Putamen (tissue), 1 donor: ENCODE measurements at regions not wholly inside any gene's neighbourhood (a gene's known extent, or its start where the extent isn't known, plus 50 kb on each side); places are given as distances from the start of the nearest gene placed in this dataset.
"Not testable (repeated sequence)": the region's sequence is repeated elsewhere in the genome, so short reads cannot be mapped to it uniquely, and the experiment has no call there.

Experiments used
- DNase-seq: peaks from one replicate; pipeline ENCODE4 v3.0.0-alpha.2; 2016; ENCODE audit warnings: low spot score

DNA sequence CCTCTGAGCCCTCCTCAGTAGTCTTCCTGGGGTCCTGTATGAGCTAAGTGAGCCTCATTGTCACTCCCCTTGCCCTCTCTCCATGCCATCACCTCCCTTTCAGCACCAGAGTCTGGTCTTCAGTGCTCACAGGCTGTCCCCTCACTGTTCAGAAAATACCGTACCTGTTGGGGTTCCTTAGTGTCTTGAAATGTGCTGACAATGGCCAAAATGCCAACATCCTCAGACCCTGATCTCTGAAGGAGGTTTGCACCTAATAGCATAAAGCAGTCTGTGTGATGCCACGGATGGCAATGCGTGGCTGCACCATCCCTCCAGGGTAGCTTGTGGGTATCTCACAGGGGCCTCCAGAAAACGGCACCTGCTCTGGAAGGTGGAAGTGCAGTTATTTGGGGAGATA lies 301.0 kb upstream of the TLE3 start:
- DNase-seq, result no peak

- DNase-seq, result no peak
Measured at GRCh38 chr15:70396807-70397206, 299.1 kb upstream of the TLE3 start.

- DNase-seq, result no peak
Measured at GRCh38 chr15:70395164-70395563, 297.4 kb upstream of the TLE3 start.

DNA sequence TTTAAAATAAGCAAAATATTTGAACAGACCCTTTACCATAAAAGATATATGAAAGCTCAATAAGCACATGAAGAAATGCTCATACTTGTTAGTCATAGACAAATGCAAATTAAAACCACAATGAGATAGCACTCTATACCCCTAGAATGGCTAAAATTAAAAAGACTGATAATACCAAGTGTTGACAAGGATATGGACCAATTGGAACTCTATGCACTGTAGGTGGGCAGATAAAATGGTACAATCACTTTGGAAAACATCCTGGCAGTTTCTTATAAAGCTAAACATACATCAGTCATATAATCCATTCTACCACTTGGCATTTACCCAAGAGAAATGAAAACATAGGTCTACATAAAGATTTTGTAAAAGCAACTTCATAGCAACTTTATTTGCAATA lies 293.0 kb upstream of the TLE3 start:
- no peak for DNase-seq

DNA sequence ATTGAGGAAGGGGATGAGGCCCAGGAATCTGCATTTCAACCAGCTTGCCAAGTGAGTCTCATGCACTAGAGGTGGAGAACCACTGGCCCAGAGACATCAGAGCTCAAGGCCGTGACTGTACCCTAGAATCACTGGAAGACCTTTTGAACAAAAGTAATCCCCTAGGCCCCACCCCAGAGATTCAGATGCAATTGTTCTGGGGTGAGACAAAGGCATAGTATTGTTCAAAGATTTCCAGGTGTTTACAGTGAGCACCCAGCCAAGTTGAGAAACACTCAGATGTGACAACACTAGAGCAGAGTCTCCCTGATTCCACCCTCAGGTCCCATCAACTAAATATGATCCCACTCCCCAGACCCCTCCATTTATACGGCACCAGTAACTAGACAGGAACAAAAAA lies 290.3 kb upstream of the TLE3 start:
- no peak for DNase-seq

DNA sequence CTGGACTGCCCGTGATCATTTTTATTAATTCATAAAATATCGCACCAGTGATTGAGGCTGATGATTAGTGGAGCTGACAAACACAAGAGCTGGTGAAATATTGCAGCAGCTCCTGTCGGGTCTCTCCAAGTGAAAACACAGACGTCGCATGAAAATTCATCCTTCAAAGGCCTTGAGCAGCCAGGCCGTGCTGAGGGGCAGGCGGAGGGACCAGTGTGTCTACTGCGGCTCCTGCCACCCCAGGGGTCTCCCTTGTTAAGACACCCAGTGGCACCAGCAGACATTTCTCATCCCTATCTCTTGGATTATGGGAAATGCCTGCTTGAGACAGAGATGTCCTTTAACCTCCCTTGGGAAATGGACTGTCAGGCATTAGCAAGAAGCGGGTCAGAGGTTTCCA lies 289.4 kb upstream of the TLE3 start:
- DNase-seq, result no peak

- DNase-seq, result no peak
Measured at GRCh38 chr15:70385711-70386110, 288.0 kb upstream of the TLE3 start.

DNA sequence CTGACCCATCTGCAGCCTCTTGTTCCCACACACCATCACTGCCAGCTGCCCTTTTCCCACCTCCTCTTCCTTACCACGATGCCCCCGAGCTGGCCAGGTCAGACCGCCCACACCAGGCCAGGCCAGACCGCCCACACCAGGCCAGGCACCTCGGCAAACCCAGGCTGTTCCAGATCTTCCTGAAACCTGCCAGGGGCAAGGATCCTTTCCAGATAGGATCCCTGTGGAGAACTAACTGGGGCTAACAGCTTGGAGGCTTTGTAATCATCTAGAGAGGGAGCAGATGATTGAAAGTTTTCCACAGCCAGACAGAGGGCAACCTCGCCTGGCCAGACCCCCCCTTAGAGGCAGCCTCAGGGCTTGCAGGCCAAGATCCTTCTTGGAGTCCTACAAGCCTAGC lies 287.3 kb upstream of the TLE3 start:
- no peak for DNase-seq

DNA sequence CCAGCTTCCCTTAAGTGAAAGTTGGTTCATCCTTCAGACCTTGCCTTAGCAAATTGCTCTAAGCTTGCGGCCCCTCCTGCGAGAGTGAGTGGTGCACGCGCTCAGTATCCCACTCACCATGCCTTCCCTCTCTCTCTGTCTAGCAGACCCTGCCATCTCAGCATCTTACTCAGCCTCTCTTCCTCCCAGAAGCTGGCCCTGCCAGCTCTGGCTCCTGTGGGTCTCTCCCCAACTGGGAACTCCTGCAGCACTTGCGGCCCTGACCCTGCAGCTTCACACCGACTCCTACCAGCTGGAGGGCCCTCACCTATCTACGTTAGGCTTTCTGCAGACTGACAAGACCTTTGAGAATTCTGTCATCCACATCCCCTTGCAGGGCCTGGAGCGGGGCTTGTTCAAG lies 286.1 kb upstream of the TLE3 start:
- no peak for DNase-seq

DNA sequence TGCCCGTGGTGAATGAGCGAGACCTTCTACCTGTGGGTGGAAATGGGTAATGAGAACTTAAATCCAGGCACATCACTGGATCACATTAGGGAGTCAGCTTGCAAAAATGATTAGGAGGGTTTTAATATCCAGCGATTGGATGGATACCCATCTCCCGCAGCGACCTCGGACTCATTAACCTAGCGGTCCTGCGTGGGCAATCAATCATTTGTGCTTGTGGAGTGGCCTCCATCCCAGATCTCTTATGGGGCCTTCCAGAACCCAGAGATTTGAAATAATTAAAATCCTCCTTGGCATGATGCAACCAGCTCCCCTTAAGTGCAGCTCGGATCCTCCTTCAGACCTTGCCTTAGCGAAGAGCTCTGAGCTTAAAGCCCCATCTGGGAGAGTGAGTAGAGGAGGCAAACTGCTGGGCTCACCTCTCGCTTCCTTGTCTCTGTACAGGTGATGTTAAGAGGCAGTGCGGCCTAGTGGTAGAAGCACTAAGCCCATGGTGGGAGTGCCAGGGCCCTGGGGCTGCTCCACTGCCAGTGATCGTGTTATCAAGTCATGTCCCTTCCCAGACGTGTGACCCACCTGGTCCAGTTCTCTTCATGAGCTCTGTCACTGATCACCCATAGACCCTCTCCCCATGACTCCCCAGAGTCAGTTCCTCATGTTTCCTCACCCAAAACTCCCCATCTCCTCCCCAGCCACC lies 285.2 kb upstream of the TLE3 start:
- no peak for DNase-seq

GRCh38 chr15:70382009-70382749 lies 284.5 kb upstream of the TLE3 start:
- no peak for DNase-seq

GRCh38 chr15:70379938-70380883 lies 282.5 kb upstream of the TLE3 start:
- no peak for DNase-seq

GRCh38 chr15:70379134-70379533 lies 281.4 kb upstream of the TLE3 start:
- no peak for DNase-seq

DNA sequence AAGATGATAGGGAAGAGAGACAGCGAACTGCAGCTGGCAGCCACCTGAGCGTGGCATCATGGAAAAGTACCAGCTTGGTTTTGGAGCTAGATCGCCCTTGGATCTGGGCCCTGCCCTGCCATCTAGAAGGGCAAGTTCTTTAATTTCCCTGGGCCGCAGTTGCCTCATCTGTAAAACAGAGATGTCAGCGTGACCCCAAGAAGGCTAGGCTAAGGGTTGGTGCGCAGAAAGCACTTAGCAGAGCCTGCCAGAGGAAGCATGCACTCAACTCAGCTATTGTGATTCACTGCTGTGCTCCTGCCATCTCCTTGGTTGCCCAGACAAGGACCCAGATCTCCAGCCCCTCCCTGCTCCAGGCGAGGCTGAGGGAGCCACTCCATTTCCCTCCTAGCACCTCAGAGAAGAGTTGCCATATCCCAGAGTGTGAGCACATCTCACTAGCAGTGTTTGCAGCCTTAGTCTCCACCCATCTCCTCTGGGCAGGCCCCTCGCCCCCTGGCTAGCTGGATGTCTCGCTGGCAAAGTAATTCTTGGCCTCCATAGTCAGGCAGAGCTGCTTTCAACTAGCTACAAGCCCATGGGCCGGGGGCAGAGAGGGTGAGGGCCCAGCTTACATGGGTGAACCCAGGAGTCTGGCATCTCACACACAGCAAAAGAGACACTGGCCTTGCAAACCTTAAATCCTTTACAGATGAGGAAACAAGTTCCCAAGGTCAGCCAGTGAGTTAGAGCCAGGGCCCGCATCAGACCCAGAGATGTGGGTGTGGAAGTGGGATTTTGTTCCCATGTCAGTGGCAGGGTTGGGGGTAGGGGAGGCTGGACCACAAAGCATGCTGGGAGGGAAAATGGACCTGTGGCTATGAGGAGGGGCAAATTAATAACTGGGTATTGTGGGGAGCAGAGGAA lies 280.7 kb upstream of the TLE3 start:
- no peak for DNase-seq

- no peak for DNase-seq
Measured at GRCh38 chr15:70376929-70377691, 279.4 kb upstream of the TLE3 start.

DNA sequence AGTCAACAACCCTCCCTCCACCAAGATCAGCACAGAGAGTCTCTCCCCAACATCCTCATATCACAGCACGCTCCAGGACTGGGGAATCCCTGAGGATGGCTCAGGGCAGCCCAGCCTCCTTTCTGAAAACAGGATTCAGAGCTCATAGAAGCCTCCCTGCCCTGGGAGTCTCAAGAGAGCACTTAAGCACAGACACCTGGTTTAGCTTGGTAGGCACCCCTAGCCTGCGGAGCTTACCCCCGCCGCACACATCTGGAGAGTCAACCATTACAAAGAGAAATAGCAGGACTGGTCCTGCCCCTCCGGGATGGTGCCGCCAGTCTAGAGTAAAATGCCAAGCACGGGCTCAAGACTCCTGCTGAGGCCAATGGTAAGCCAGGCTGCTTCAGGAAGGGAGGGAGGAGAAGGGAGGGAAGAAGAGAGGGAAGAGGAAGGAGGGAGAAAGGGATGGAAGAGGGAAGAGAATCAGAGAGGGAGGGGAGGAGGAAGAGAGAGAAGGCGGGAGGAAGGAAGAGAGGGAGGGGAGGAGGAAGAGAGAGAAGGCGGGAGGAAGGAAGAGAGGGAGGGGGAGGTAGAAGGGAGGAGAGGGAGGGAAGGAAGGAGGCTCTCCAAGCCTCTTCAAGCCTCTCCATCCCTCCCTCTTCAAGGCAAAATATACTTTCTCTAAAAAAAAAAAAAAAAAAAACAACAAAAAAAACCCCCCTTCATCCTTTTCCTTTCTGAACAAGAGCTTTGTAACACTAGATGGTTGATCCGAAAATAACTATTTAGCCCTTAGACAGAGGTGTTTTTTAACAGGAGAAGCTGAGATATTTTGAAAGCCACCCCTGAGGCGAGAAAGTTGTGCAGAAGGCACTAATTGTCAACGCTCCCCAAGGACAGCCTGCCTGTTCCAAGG lies 278.6 kb upstream of the TLE3 start:
- no peak for DNase-seq

GRCh38 chr15:70375586-70375985 lies 277.9 kb upstream of the TLE3 start:
- no peak for DNase-seq

DNA sequence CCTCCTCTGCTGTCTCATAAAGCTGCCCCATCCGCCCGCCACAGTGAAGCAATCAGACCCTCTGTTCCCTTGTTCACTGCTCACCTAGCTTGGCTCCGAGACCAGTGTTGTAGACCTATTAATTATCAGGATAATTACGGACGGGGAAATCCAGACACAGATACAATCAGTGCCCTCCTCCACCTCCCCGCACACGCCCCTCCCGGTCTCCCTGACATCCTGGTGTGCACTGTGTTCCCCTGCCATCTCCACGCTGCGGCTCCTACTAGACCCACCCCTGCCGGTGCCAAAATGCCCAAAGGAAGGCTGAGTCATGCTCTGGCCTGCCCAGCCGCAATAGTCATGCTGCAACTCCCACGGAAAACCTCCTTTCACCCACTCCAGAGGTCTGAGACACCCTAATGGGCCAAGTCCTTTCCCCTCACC lies 277.3 kb upstream of the TLE3 start:
- DNase-seq, result no peak

DNA sequence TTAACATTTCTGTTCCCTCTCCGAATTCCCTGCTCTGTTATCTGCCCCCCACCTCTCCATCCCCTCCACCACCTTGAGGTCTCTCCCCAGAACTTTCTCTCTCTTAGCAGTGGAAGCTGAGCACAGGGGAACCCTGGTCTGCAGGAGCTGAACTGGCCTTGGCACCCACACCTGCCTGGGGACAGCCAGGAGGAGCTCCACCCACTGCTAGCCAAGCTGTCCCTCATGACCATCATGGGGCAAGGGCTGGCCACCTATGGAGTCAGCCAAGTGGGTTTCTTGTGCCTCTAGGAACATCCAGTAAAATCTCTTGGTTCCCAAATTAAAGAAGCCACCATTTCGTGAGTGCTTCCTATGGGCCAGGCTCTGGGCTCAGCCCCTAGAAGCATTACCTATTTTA lies 276.4 kb upstream of the TLE3 start:
- DNase-seq, result no peak

DNA sequence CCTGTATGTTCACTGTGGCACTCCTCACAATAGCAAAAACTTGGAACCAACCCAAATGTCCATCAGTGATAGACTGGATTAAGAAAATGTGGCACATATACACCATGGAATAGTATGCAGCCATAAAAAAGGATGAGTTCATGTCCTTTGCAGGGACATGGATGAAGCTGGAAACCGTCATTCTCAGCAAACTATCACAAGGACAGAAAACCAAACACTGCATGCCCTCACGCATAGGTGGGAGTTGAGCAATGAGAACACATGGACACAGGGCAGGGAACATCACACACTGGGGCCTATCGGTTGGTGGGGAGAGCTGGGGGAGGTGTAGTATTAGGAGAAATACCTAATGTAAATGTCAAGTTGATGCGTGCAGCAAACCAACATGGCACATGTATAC lies 275.7 kb upstream of the TLE3 start:
- DNase-seq, result not testable (repeated sequence)
